ENCODE measurements at regions not wholly inside any gene's neighbourhood (a gene's known extent, or its start where the extent isn't known, plus 50 kb on each side); places are given as distances from the start of the nearest gene placed in this dataset.

- DNase-seq = no peak
Observed at GRCh38 chr14:71203306-71203705, 296.0 kb downstream of the PCNX1 start.

- no peak for DNase-seq
Observed at GRCh38 chr14:71204231-71204630, 297.0 kb downstream of the PCNX1 start.

GRCh38 chr14:71204768-71205167 lies 297.5 kb downstream of the PCNX1 start:
- no peak for DNase-seq

- DNase-seq = no peak
Observed at GRCh38 chr14:71206123-71206522, 298.9 kb downstream of the PCNX1 start.

- no peak for DNase-seq
Observed at GRCh38 chr14:71206766-71207371, 299.6 kb downstream of the PCNX1 start.

- no peak for DNase-seq
Observed at GRCh38 chr14:71208702-71209357, 301.6 kb downstream of the PCNX1 start.

- no peak for DNase-seq
Observed at GRCh38 chr14:71209888-71210287, 302.6 kb downstream of the PCNX1 start.

- no peak for DNase-seq
Observed at GRCh38 chr14:71212093-71212492, 304.8 kb downstream of the PCNX1 start.

GRCh38 chr14:71212683-71213107 lies 305.4 kb downstream of the PCNX1 start:
- DNase-seq = no peak

- no peak for DNase-seq
Observed at GRCh38 chr14:71214241-71214640, 307.0 kb downstream of the PCNX1 start.

GRCh38 chr14:71220462-71220861 lies 313.2 kb downstream of the PCNX1 start:
- no peak for DNase-seq

- DNase-seq = no peak
Observed at GRCh38 chr14:71221119-71221518, 313.9 kb downstream of the PCNX1 start.

GRCh38 chr14:71225113-71225512 lies 317.9 kb downstream of the PCNX1 start:
- no peak for DNase-seq

GRCh38 chr14:71228711-71229110 lies 321.5 kb downstream of the PCNX1 start:
- DNase-seq = no peak

GRCh38 chr14:71229875-71230274 lies 322.6 kb downstream of the PCNX1 start:
- DNase-seq = no peak

- no peak for DNase-seq
Observed at GRCh38 chr14:71230897-71231296, 323.6 kb downstream of the PCNX1 start.

- no peak for DNase-seq
Observed at GRCh38 chr14:71231521-71232393, 324.5 kb downstream of the PCNX1 start.

GRCh38 chr14:71232506-71232905 lies 325.2 kb downstream of the PCNX1 start:
- DNase-seq = no peak

GRCh38 chr14:71235875-71236274 lies 328.6 kb downstream of the PCNX1 start:
- DNase-seq = no peak

GRCh38 chr14:71236487-71236886 lies 329.2 kb downstream of the PCNX1 start:
- DNase-seq = no peak

GRCh38 chr14:71237556-71237955 lies 330.3 kb downstream of the PCNX1 start:
- no peak for DNase-seq

- no peak for DNase-seq
Observed at GRCh38 chr14:71238835-71239234, 331.6 kb downstream of the PCNX1 start.

- no peak for DNase-seq
Observed at GRCh38 chr14:71240171-71240570, 332.9 kb downstream of the PCNX1 start.
